Lower lobe of right lung (tissue), 2 donors: ENCODE measurements at regions not wholly inside any gene's neighbourhood (a gene's known extent, or its start where the extent isn't known, plus 50 kb on each side); places are given as distances from the start of the nearest gene placed in this dataset.

ENCODE experiments used
- ATAC-seq, 2 donors: fragments of 200-7000 bp; cut with Tn5 transposase; one replicate each; pipeline ENCODE4 v1.9.1; 2020 to 2022; ENCODE audit warnings: mild to moderate bottlenecking in 2 of 2, moderate library complexity in 2 of 2
- DNase-seq: peaks from one replicate; pipeline ENCODE4 v3.0.0-alpha.2; 2020
- H3K27ac ChIP-seq: fragments of 200-600 bp; one replicate; pipeline ENCODE4 v1.8.0; 2022
- H3K27me3 ChIP-seq: fragments of 200-600 bp; one replicate; pipeline ENCODE4 v1.8.0; 2022; ENCODE audit warnings: low read depth
- H3K36me3 ChIP-seq: fragments of 200-600 bp; one replicate; pipeline ENCODE4 v1.8.0; 2022; ENCODE audit warnings: mild to moderate bottlenecking
- H3K4me1 ChIP-seq: fragments of 200-600 bp; one replicate; pipeline ENCODE4 v1.8.0; 2022
- H3K4me3 ChIP-seq: fragments of 200-600 bp; one replicate; pipeline ENCODE4 v1.8.0; 2022; ENCODE audit warnings: mild to moderate bottlenecking
- H3K9me3 ChIP-seq: fragments of 200-600 bp; one replicate; pipeline ENCODE4 v1.8.0; 2022
- intact Hi-C: fragments of 100-400 bp; cut with DNase I; formaldehyde crosslinking; loops from one replicate; pipeline ENCODE4 v1.11.0; 2022
- TF ChIP-seq, protein P1 (sequence below): fragments of 200-600 bp; IDR thresholded peaks from one replicate; pipeline ENCODE4 v1.8.0; 2022; ENCODE audit warnings: antibody characterized with exemption, mild to moderate bottlenecking
- donor health status: DM: no; HTN: yes; CAD: no; lungs with severe emphysema.

DNA sequence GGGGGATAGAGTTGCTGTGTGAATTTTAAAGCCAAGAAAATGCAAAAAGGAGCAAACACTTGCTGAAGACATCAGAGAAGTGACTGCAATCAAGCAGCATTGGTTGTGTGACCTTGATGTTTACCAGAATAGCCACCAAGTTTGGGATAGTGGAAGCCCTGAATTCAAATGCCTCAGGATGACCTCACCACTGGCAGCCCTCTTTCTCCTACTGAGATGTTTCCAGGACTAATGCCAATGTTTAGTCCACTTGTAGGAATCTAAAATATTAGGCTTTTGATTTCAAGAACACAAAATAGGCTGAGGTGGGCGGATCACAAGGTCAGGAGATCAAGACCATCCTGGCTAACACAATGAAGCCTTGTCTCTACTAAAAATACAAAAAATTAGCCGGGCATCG is 112.2 kb upstream of the NUDT12 start:
- Histone ChIP-seq H3K27me3 (no peaks in the 10 kb centered on the region), H3K9me3 (no peaks in the 10 kb centered on the region), H3K4me3 (no peak overlapping the region), H3K36me3 (no peaks in the 10 kb centered on the region), H3K4me1 (no peaks in the 10 kb centered on the region), H3K27ac (no peak overlapping the region)
- TF ChIP-seq, protein P1, sequence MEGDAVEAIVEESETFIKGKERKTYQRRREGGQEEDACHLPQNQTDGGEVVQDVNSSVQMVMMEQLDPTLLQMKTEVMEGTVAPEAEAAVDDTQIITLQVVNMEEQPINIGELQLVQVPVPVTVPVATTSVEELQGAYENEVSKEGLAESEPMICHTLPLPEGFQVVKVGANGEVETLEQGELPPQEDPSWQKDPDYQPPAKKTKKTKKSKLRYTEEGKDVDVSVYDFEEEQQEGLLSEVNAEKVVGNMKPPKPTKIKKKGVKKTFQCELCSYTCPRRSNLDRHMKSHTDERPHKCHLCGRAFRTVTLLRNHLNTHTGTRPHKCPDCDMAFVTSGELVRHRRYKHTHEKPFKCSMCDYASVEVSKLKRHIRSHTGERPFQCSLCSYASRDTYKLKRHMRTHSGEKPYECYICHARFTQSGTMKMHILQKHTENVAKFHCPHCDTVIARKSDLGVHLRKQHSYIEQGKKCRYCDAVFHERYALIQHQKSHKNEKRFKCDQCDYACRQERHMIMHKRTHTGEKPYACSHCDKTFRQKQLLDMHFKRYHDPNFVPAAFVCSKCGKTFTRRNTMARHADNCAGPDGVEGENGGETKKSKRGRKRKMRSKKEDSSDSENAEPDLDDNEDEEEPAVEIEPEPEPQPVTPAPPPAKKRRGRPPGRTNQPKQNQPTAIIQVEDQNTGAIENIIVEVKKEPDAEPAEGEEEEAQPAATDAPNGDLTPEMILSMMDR, result no peak
- ATAC-seq, result no peak
- intact Hi-C loops, result no loop called here
- no peak for DNase-seq

DNA sequence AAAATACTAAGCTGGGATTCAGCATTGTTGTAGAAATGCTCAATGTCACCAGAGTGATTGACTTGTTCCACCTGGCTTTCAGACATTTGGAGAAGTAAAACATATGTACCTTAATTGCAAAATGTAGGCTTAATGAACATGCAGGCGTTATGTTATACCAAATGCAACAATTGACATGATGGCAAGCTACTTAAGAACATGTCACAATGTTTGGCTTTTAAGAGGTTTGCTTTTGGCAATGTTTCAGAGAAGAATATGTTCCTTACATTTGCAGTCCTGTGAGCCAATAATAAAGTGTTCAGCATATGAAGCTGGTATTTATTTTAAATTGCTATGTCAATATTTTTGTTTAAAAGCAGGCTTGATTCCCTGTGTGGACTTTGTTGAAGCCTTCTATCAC is 111.7 kb upstream of the NUDT12 start:
- Histone ChIP-seq H3K36me3 (no peaks in the 10 kb centered on the region), H3K27ac (no peak overlapping the region), H3K4me1 (no peaks in the 10 kb centered on the region), H3K9me3 (no peaks in the 10 kb centered on the region), H3K4me3 (no peak overlapping the region), H3K27me3 (no peaks in the 10 kb centered on the region)
- DNase-seq (no peak), ATAC-seq (no peak)
- intact Hi-C loops, result no loop called here
- TF ChIP-seq, protein P1, result no peak

DNA sequence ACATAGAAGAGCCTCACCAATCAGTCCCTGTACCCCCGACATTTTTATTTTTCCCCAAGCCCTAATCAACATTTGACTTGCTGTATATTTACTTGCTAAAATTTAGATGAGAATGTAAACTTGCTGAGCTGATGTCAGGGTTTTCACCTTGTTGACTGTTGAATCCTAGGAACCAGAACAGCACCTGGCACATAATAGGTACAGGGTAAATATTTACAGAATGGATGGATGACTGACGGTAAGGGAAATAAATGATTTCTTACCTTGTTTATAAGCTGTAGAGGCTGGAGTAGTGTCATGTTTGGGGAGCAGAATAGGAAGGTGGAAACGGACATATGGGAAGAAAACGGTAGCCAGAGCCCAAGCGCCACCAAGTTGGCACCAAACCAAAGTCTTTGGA is 107.0 kb upstream of the NUDT12 start:
- Histone ChIP-seq H3K4me3 (no peak overlapping the region), H3K27me3 (no peaks in the 10 kb centered on the region), H3K27ac (no peak overlapping the region), H3K9me3 (no peaks in the 10 kb centered on the region), H3K4me1 (no peaks in the 10 kb centered on the region), H3K36me3 (no peaks in the 10 kb centered on the region)
- DNase-seq (no peak), ATAC-seq (no peak)
- TF ChIP-seq, protein P1, result no peak
- intact Hi-C loops, result no loop called here

DNA sequence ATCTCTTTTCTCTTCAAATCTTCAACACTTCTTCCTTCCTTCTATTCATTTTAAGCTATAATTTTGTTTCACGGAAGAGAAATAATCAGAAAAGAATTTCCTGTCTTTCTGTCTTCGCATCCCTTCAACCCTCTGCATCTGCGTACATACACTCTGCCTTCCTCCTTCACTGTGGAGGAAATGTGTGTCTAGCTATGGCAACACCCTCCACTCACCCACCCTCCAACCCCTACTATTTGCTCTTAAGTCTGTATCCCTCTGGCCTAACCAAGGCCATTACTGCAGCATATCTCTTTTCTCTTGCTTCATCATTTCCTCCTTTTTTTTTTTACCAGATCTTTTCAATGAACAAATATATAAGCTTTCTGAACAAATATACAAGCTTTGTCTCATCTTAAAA is 105.7 kb upstream of the NUDT12 start:
- Histone ChIP-seq H3K27ac (no peak overlapping the region), H3K4me3 (no peak overlapping the region), H3K9me3 (peaks cover 4% of the 10 kb centered on the region), H3K27me3 (no peaks in the 10 kb centered on the region), H3K36me3 (no peaks in the 10 kb centered on the region), H3K4me1 (no peaks in the 10 kb centered on the region)
- TF ChIP-seq, protein P1, result no peak
- DNase-seq (no peak), ATAC-seq (no peak)
- intact Hi-C loops, result no loop called here

DNA sequence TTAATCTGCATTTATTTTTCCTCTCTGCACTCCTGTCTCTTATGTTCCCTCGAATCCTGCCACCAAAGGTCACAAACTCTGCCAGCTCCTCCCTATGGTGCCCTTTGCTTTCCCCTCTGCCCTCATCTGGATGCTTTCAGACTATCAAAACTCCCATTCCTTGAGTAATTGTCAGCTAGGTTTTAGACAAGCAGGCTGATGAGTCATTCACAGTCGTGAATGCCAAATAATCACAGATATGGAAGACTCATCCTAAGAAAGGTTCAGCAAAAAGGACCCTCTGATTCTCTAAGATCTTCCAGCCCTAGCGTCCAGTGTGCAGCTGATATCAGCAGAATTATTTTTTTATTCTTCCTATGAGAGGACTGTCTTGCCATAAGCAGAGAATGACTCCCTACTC is 104.5 kb upstream of the NUDT12 start:
- Histone ChIP-seq H3K36me3 (no peaks in the 10 kb centered on the region), H3K9me3 (peaks cover 4% of the 10 kb centered on the region), H3K27ac (no peak overlapping the region), H3K4me3 (no peak overlapping the region), H3K27me3 (no peaks in the 10 kb centered on the region), H3K4me1 (no peaks in the 10 kb centered on the region)
- DNase-seq (no peak), ATAC-seq (no peak)
- TF ChIP-seq, protein P1, result no peak
- intact Hi-C loops, result no loop called here

DNA sequence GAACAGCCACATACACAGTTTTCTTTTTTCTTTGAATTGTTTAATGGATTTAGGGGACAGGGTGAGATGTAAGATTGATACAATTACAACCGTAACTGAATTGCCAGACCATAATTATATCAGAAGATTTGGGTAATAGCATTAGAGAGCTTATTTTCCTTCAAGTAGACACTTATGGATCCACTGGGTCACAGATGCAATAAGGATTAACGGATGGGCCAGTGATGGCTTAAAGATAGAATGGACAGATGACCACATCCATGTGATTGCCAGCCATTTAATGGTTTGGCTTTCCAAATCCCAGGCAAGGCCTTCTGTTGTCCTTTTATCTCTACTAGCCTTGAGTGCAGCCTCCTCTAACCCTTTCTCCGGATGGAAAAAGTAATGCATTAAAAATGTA is 94.7 kb upstream of the NUDT12 start:
- no peaks in the 10 kb centered on the region for H3K36me3 ChIP-seq
- H3K9me3 ChIP-seq, result no peaks in the 10 kb centered on the region
- no peak for DNase-seq
- H3K27me3 ChIP-seq, result no peaks in the 10 kb centered on the region
- H3K27ac ChIP-seq, result no peak overlapping the region
- H3K4me3 ChIP-seq, result no peak overlapping the region
- intact Hi-C loops, result no loop called here
- no peak for ATAC-seq
- TF ChIP-seq, protein P1, result no peak
- no peaks in the 10 kb centered on the region for H3K4me1 ChIP-seq
